Osteoblast (primary cell): ENCODE measurements at regions not wholly inside any gene's neighbourhood (a gene's known extent, or its start where the extent isn't known, plus 50 kb on each side); places are given as distances from the start of the nearest gene placed in this dataset.

ENCODE experiments used
- DNase-seq: peaks from one replicate; pipeline ENCODE4 v3.0.0; 2011; ENCODE audit warnings: low spot score, mixed read lengths; ENCODE audit not compliant: insufficient read length; ENCODE audit errors: missing footprints
- H2AFZ ChIP-seq: 2 replicates; pipeline ENCODE4 v1.6.0; 2011; ENCODE audit warnings: mild to moderate bottlenecking, low read length
- H3K27ac ChIP-seq: 2 replicates; pipeline ENCODE4 v1.5.1; 2011; ENCODE audit warnings: mild to moderate bottlenecking, low read depth, low read length, moderate library complexity
- H3K27me3 ChIP-seq: 2 replicates; pipeline ENCODE4 v1.6.0; 2012; ENCODE audit warnings: mild to moderate bottlenecking, control low read depth, inconsistent platforms, low read length, moderate library complexity; ENCODE audit not compliant: insufficient read depth
- H3K36me3 ChIP-seq: 2 replicates; pipeline ENCODE4 v1.5.1; 2011; ENCODE audit warnings: mild to moderate bottlenecking, low read length, control low read depth, moderate library complexity; ENCODE audit not compliant: insufficient read depth
- H3K4me1 ChIP-seq: 2 replicates; pipeline ENCODE4 v1.5.1; 2011; ENCODE audit warnings: mild to moderate bottlenecking, low read length, control low read depth, moderate library complexity; ENCODE audit not compliant: insufficient read depth
- H3K4me2 ChIP-seq: 2 replicates; pipeline ENCODE4 v1.6.0; 2011; ENCODE audit warnings: mild to moderate bottlenecking, low read length; ENCODE audit not compliant: insufficient read depth
- H3K4me3 ChIP-seq: fragments of 200-600 bp; sonication (generic); 3 replicates; pipeline ENCODE4 v1.5.1; 2012; ENCODE audit warnings: mild to moderate bottlenecking, low read length, inconsistent platforms; ENCODE audit not compliant: insufficient read depth
- H3K79me2 ChIP-seq: 2 replicates; pipeline ENCODE4 v1.6.0; 2012; ENCODE audit warnings: mild to moderate bottlenecking, low read length, control low read depth, inconsistent platforms; ENCODE audit not compliant: insufficient read depth
- H3K9me3 ChIP-seq: 2 replicates; pipeline ENCODE4 v1.5.1; 2011; ENCODE audit warnings: low read depth, low read length, control low read depth
- H4K20me1 ChIP-seq: 2 replicates; pipeline ENCODE4 v1.6.0; 2012; ENCODE audit warnings: mild to moderate bottlenecking, low read length, control low read depth; ENCODE audit not compliant: insufficient read depth
- CTCF ChIP-seq: IDR thresholded peaks from 2 replicates; pipeline ENCODE4 v1.5.1; 2011; ENCODE audit warnings: mild to moderate bottlenecking, low read depth, low read length, moderate library complexity; ENCODE audit errors: extremely low read depth

- H3K4me2 ChIP-seq, result no peak overlapping the region
- H3K36me3 ChIP-seq, result no peaks in the 10 kb centered on the region
- H3K27me3 ChIP-seq, result peaks cover 4% of the 10 kb centered on the region
- H2AFZ ChIP-seq, result no peak overlapping the region
- DNase-seq, result peak; percentile 43
- H4K20me1 ChIP-seq, result no peaks in the 10 kb centered on the region
- H3K4me1 ChIP-seq, result no peaks in the 10 kb centered on the region
- no peak for TF ChIP-seq CTCF
- H3K9me3 ChIP-seq, result no peaks in the 10 kb centered on the region
- no peak overlapping the region for H3K27ac ChIP-seq
- no peak overlapping the region for H3K4me3 ChIP-seq
- no peaks in the 10 kb centered on the region for H3K79me2 ChIP-seq
These were observed 191.3 kb downstream of the MID1IP1 start for GRCh38 chrX:38992441-38993096.

- Histone ChIP-seq H3K27me3 (peaks cover 4% of the 10 kb centered on the region), H3K36me3 (no peaks in the 10 kb centered on the region), H3K27ac (no peak overlapping the region), H3K79me2 (no peaks in the 10 kb centered on the region), H4K20me1 (no peaks in the 10 kb centered on the region), H3K4me2 (no peak overlapping the region), H2AFZ (no peak overlapping the region), H3K4me3 (no peak overlapping the region), H3K9me3 (no peaks in the 10 kb centered on the region), H3K4me1 (no peaks in the 10 kb centered on the region)
- no peak for DNase-seq
- no peak for TF ChIP-seq CTCF
These were observed 192.2 kb downstream of the MID1IP1 start for GRCh38 chrX:38993500-38993899.

- Histone ChIP-seq H3K4me2 (no peak overlapping the region), H3K27ac (no peak overlapping the region), H3K4me1 (no peaks in the 10 kb centered on the region), H4K20me1 (no peaks in the 10 kb centered on the region), H3K27me3 (peaks cover 3% of the 10 kb centered on the region), H3K9me3 (no peaks in the 10 kb centered on the region), H3K79me2 (no peaks in the 10 kb centered on the region), H3K4me3 (no peak overlapping the region), H2AFZ (no peak overlapping the region), H3K36me3 (no peaks in the 10 kb centered on the region)
- DNase-seq, result no peak
- no peak for TF ChIP-seq CTCF
These were observed 197.8 kb downstream of the MID1IP1 start for GRCh38 chrX:38999099-38999498.

- Histone ChIP-seq H4K20me1 (no peaks in the 10 kb centered on the region), H3K36me3 (no peaks in the 10 kb centered on the region), H3K4me3 (no peak overlapping the region), H3K4me1 (no peaks in the 10 kb centered on the region), H3K27ac (no peak overlapping the region), H3K9me3 (no peaks in the 10 kb centered on the region), H2AFZ (no peak overlapping the region), H3K4me2 (no peak overlapping the region), H3K27me3 (peaks cover 3% of the 10 kb centered on the region), H3K79me2 (no peaks in the 10 kb centered on the region)
- DNase-seq, result no peak
- TF ChIP-seq CTCF, result no peak
These were observed 198.9 kb downstream of the MID1IP1 start for GRCh38 chrX:38999967-39000745.
